CD4-positive, alpha-beta T cell treated with Interleukin-12 subunit alpha and Interleukin-12 subunit beta, for 1 hour (primary cell): ENCODE measurements at regions not wholly inside any gene's neighbourhood (a gene's known extent, or its start where the extent isn't known, plus 50 kb on each side); places are given as distances from the start of the nearest gene placed in this dataset.
"Not testable (repeated sequence)": the region's sequence is repeated elsewhere in the genome, so short reads cannot be mapped to it uniquely, and the experiment has no call there.

Experiments used
- DNase-seq: peaks from one replicate; pipeline ENCODE4 v3.0.0-alpha.2; 2020

GRCh38 chr7:119300341-119300740 is 972.6 kb upstream of the KCND2 start:
- DNase-seq, result not testable (repeated sequence)

- DNase-seq, result no peak
These were observed 952.7 kb upstream of the KCND2 start for GRCh38 chr7:119320316-119320715.

GRCh38 chr7:119329715-119330114 is 943.3 kb upstream of the KCND2 start:
- no peak for DNase-seq

- DNase-seq, result no peak
These were observed 937.6 kb upstream of the KCND2 start for GRCh38 chr7:119335405-119335804.

- DNase-seq, result no peak
These were observed 931.2 kb upstream of the KCND2 start for GRCh38 chr7:119341822-119342221.

- DNase-seq, result no peak
These were observed 929.7 kb upstream of the KCND2 start for GRCh38 chr7:119343289-119343688.

GRCh38 chr7:119344466-119344865 is 928.5 kb upstream of the KCND2 start:
- DNase-seq, result no peak

- DNase-seq, result no peak
These were observed 924.5 kb upstream of the KCND2 start for GRCh38 chr7:119348491-119348890.

- no peak for DNase-seq
These were observed 922.6 kb upstream of the KCND2 start for GRCh38 chr7:119350334-119350733.

- DNase-seq, result no peak
These were observed 921.7 kb upstream of the KCND2 start for GRCh38 chr7:119351320-119351719.

- DNase-seq, result no peak
These were observed 898.5 kb upstream of the KCND2 start for GRCh38 chr7:119374436-119374835.

- DNase-seq, result no peak
These were observed 895.1 kb upstream of the KCND2 start for GRCh38 chr7:119377861-119378260.

- no peak for DNase-seq
These were observed 890.2 kb upstream of the KCND2 start for GRCh38 chr7:119382726-119383125.

- no peak for DNase-seq
These were observed 878.0 kb upstream of the KCND2 start for GRCh38 chr7:119395024-119395423.

GRCh38 chr7:119397156-119397555 is 875.8 kb upstream of the KCND2 start:
- DNase-seq, result no peak

GRCh38 chr7:119408596-119408995 is 864.4 kb upstream of the KCND2 start:
- no peak for DNase-seq

- no peak for DNase-seq
These were observed 859.6 kb upstream of the KCND2 start for GRCh38 chr7:119413314-119413805.

GRCh38 chr7:119415682-119416081 is 857.3 kb upstream of the KCND2 start:
- DNase-seq, result no peak

GRCh38 chr7:119421657-119422056 is 851.3 kb upstream of the KCND2 start:
- DNase-seq, result no peak

- DNase-seq, result no peak
These were observed 836.1 kb upstream of the KCND2 start for GRCh38 chr7:119436882-119437281.

- no peak for DNase-seq
These were observed 834.7 kb upstream of the KCND2 start for GRCh38 chr7:119438315-119438714.

- no peak for DNase-seq
These were observed 833.8 kb upstream of the KCND2 start for GRCh38 chr7:119439192-119439591.

- no peak for DNase-seq
These were observed 820.6 kb upstream of the KCND2 start for GRCh38 chr7:119452401-119452800.

GRCh38 chr7:119465798-119466305 is 807.1 kb upstream of the KCND2 start:
- DNase-seq, result no peak

- no peak for DNase-seq
These were observed 800.5 kb upstream of the KCND2 start for GRCh38 chr7:119472408-119473038.
